Hematopoietic multipotent progenitor cell treated with erythropoietin and hydrocortisone succinate and interleukin-3 and kit ligand, for 8 days (in vitro differentiated cells): ENCODE measurements at regions not wholly inside any gene's neighbourhood (a gene's known extent, or its start where the extent isn't known, plus 50 kb on each side); places are given as distances from the start of the nearest gene placed in this dataset.
"Not testable (repeated sequence)": the region's sequence is repeated elsewhere in the genome, so short reads cannot be mapped to it uniquely, and the experiment has no call there.

Experiments used
- DNase-seq: peaks from one replicate; pipeline ENCODE4 v3.0.0-alpha.2; 2015

DNA sequence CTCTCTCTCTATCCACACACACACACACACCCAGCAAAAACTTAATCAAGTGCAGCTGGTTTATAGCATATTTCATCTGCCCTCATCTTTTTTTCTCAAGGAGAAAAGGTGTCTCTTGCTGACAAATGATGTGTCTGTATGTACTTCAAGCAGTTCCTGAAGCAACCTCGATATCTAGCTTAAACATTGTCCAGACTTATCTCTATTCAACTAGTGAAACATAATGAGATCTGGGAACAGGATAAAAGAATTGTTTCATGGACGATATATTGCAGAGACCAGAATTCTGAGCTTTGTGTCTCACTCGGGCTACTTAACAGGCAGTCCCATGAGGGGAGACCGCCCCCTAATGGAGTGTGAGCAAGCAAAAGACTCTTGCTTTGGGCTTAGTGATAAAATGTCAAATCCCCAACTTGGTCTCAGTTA lies 929.2 kb upstream of the SOX11 start:
- DNase-seq, result peak; percentile 1

DNA sequence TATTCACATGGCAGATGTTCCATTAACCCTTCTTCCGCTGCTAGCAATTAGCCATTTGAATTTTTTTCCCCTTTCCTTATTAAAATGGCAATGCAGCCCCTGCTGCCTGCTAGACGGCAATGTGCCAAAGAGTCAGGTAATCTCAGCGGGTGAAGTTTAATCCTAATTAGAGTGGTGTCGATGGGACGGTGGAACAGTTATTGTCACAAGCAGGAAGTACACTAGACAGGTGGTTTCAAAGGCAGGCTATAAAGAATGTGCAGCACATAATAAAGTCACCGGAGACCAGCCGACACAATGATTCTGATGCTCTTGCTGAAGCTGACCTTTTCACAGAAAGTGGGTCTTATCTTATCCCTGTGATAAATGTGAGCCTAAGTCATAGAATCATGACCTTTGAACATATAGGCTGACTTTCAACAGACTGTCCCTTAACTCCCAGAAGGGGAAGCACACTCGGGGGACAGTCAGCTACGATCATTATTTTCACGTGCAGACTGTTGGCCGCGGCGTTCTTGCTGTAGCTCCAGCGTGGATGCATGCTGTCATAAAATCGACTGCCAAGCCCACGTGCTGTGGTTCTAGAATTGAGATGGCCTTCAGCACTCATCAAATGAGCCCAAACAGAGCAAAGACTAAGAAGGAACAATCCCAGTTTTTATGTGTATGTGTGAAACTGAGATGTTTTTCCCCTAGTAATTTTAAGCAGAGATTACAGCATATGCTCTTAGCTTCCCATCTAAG lies 926.2 kb upstream of the SOX11 start:
- no peak for DNase-seq

DNA sequence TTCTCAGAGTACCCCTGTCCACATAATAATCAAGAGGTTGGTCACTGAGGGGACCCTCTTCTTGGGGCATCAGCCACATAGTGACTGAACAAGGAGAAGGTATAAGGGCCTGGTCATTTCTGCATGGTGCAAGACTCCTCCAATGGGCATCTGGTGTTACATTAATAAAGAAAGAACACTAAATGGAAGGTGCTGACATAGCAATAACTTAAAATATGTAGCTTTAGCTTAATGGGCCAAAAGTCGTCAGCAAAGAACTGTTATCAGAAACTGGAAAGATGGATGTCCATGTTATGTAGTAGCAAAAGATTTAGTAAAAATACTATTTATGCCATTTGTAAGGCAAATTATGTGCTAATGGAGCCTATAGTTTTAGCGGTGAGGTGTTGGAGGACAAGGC lies 916.5 kb upstream of the SOX11 start:
- DNase-seq, result no peak

DNA sequence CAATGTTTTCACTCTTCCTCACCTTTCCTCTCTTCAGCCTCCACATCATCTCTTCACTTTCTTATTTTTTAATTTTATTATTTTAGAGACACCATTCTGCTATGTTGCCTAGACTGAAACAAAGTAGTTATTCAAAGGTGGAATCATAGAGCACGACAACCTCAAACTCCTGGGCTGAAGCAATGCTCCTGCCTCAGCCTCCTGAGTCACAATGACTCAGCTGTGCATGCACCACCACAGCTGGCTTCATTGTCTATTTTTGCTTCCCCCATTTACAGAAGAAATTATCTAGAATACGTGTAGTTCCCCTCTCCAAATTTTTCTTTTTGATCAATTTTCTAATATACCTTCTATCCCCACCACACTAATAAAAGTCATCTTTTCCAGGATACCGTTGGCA lies 911.5 kb upstream of the SOX11 start:
- DNase-seq, result no peak

DNA sequence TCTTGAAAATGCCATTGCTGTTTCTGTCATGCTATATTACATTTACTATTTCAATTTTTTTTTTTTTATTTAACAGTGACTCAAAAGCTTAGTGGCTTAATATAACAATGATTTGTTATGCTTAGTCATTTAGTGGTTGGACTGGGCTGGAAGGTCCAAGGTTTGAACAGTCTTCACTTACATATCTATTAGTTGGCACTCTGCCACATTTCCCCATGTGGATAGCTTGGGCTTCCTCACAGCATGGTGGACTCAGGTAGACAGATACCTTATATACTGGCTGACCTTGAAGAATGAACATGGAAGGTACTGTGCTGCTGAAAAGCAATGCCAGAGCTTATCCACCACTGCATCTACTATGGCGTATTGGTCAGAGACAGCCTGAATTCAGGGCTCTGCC lies 909.5 kb upstream of the SOX11 start:
- no peak for DNase-seq

DNA sequence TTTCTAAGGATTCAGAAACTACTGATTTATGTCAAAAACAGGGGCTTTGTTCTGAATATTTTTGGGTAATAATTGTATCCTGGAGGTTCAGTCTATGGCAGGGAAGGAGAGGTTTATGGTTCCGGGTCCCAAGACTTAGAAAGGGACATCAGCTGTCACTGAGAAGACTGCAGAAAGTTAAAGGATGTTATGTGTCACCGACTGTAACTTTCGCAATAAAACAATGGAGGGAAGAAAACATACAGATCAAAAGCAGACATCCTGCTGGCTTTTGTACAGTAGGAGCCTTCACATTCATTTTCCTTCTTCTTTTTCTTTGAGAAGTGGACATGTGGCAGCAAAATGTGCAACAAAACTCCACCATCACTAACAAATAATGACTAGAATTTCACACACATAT lies 900.7 kb upstream of the SOX11 start:
- no peak for DNase-seq

DNA sequence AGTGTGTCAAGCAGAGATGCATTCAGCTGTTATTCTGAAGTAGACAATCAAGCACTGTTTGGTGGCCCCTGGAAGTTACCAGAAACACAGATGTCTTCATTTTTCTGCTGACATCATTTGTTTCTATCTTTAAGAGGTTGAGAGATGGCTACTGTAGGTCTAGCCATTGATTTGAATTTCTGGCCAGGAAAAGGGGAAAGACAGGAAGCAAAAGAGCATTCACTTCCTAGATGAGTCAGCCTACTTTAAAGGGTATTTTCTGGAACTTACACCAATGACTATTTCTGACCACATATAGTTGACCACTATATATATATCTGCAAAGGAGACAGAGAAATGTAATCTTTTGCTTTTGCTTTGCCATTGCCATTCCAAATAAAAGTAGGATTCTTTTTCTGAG lies 900.1 kb upstream of the SOX11 start:
- no peak for DNase-seq

DNA sequence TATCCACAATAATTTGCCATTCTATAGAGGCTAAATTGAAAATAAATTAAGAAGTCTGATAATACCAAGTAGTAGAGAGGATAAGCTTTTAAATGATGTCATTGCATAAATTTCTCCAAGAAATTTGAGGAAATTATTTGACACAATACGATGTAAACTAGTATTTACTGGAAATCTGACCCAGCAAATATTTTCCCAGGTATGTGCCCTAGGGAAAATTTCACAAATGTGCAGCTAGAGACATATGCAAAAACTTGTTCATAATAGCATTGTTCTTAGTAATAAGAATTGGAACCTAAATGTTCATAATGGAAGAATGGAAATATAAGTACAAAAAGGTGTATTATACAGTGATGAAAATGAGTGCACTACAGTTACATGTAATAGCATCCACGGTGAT lies 888.8 kb upstream of the SOX11 start:
- no peak for DNase-seq

DNA sequence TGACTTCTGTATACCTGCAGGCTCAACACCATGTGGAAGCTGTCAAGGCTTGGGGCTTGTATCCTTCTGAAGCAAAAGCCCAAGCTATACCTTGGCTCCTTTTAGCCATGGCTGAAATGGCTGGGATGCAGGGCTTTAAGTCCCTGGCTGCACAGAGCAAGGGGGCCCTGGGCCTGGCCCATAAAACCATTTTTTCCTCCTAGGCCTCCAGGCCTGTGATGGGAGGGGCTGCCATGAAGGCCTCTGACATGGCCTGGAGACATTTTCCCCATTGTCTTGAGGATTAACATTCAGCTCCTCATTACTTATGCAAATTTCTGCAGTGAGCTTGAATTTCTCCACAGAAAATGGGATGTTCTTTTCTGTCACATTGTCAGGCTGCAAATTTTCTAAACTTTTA lies 878.0 kb upstream of the SOX11 start:
- not testable (repeated sequence) for DNase-seq

DNA sequence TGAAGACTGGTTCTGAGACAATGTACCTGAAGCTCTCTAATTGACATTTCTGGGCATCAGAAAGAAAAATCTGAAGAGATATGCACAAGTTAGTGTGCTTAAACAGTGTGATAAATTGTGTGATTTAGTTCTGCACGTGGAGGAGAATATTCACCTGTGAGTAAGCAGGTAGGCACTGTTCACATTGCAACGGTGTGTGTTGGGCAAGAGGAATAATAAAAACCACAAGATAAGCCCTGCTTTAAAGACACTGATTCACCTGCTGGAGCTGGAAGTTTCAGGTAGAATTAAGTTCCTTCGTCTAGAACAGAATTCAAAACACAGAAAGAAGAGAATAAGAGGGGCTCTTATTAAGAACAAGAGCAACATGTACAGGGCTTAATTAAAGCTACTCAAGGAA lies 864.3 kb upstream of the SOX11 start:
- DNase-seq, result no peak

DNA sequence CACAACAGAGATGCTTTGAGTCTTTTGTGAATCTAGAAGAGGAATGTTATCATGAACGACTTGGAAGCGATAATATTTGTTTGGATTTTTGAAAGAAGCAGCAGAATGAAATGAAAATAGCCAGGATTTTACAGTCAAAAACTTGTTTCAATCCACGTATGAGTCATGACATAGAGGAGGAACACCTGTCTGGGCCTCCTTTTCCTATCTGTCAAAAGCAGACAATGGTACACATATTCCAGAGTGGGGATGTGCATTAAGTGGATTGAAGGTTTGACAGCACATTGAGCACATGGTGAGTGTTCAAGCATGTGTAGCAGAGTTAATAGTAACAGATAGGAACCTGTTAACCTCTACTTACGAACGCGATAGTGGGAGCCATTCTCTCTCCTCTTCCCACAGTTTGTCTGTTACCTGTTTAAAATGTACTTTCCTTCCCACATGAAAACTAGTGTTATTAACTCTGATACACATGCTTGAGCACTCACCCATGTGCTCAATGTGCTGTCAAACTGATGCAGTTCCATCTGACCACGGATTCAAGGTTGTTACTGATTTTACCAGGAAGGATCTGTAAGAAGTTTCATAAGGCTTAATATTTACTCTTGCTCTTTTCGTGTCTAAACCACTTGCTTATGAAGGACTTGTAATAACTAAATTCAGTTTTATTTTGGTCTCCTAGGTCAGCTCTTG lies 863.4 kb upstream of the SOX11 start:
- no peak for DNase-seq

DNA sequence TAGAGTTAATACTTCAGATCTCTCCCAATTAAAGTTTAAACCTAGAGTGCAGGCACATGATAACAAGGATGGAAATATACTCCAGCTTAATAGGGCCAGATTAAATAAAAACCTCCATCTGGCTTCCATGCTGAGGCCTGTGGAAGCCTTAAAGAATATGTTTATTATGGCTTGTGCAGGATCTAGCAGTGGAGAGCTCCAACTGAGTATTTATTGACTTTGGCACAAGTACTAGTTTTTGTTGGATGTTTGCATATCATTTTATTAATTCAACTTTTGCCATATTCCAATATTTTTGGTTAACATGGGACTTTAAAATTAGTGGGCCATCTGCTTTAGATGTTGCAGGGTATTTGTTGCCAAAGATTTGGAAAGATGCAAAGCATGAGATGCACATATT lies 860.4 kb upstream of the SOX11 start:
- no peak for DNase-seq

DNA sequence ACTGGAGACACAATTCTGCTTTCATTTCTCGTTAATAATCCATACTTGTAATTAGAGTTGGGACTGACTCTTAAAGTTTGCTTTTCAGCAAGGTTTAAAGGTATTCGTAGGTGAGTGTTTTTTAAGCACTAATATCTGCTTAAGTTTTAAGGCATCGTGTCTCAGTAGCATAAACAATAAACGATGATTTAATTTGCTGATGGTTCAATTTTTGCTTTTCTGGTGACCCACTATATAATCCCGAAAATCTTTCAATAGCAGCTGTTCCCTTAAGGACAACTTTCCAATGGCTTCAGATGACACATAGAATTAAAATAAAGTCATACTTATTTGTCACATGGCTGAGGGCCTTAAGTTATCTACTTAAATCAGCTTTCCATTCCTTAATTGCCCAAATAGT lies 859.5 kb upstream of the SOX11 start:
- no peak for DNase-seq

DNA sequence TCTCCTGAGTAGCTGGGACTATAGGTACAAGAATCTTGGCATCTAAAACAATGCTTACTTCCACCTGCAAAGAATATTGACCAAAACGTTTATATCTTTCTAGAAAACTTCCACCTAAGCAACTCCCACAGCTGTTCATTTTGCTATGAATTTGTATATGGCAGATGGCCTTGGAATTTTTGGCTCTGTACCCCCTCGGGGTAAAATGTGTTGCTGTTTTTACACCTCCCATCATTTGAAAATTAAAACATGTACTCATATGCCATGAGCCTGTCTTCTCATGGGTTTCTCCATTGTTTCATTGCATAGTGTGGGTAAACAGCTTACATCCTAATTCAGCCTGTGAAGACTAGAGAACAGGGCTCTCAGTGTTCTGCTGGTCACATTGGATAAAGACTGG lies 853.6 kb upstream of the SOX11 start:
- no peak for DNase-seq

DNA sequence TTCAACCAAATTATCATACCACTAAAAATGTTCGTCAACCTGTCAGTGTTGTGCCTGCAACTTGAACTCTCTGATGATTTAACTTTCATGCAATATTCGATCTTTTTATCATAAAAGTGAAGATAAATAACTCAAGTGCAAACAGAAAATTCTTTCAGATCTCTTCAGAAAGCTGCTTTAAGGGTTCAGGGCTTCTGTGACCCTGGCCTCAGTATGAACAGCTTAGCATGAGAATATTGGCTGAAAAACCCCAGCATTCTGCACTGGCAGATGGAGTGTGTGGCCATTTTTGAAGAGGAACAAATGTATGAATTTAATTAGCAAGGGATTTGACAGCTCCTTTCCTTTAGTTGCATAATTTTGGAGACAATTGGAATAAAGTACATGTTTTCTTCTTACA lies 851.4 kb upstream of the SOX11 start:
- no peak for DNase-seq

DNA sequence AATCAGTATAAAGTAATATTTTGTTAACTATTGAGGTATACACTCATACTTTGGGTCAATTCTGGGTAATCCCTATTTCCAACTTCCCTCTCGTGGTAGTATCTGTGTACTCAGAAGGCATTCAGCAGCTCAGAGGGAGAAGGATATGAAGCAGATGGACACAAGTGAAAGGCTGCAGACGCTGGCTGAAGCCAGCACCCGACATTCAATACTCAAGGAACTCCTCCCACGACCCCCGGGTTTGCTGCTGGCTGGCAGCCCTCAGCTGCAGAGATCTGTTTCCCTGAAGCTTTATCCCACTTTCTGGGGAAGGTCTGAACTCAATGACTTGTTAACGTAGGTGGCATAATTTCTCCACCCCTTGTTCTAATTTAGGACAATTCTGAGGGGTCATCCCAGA lies 847.3 kb upstream of the SOX11 start:
- DNase-seq, result no peak

DNA sequence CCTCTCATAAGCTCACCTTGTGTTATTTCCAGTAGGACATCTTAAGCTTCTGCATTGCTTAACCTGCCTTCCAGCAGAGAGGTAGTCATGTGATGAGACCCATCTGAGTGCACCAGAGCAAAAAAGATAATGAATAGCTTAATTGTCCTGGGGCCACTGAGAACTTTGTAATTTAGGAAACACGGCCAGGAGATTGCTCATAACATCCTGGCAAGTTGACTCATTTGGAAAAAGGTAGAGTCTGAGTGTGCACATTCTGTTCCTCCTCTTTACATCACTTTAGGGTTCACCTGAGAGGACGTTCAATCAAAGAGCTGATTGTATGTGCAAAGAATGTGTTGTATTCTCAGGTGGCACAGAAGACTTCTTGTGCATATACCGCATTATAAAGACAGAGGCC lies 830.2 kb upstream of the SOX11 start:
- no peak for DNase-seq

DNA sequence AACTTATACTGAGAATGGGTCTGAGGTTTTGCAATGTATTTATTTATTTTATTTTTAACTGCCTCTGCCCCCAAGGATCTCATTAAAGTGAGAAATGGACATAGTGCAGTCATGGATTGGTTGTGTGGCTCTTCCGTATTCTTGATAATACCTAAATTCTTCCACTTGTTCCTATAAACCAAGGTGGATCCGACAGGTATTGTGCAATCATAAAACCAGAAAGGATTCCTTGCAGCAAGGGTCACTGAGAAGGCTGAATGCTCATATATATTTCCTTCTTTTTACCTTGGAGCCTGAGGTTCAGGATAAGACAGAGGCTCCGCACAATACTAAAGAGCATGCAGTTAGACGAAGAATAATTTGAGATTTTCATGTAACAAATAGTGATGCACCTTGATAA lies 826.0 kb upstream of the SOX11 start:
- DNase-seq, result no peak

DNA sequence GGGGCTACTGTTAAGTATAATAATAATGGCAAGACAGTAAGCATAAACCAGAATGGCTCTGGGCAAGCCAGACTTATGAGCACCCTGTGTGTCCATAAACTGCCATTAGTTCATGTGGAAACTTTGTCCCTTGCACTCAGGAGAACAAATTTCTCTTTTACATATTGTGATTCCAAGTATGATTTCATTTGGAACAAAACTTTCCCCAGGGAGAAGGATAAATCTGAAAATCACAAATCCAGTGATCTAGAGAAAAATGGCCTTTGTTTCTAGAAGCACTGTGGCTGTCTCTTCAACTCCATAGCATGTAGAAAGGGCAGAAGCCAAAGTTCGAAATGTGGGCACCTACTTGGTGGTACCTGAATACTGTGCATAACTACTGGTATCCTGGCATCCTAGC lies 823.7 kb upstream of the SOX11 start:
- no peak for DNase-seq

DNA sequence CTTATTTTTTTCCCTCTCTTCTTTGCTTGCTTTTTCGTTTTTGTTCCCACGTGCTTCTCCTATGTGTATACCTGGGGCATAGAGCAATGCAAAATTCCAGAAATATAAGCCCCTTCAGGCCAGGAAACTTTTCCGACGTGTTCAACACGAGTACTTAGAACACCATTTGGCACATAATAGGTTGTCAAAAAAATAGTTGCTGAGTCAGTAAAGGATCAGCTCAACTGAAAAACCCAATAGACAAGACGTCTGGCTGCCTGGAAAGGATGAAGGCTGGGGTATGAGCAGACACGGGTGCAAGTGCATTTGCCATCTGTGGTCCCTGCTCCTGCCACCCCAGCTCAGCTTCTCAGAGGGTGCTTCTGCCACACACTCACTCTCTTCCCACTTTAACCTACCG lies 823.0 kb upstream of the SOX11 start:
- DNase-seq, result no peak

DNA sequence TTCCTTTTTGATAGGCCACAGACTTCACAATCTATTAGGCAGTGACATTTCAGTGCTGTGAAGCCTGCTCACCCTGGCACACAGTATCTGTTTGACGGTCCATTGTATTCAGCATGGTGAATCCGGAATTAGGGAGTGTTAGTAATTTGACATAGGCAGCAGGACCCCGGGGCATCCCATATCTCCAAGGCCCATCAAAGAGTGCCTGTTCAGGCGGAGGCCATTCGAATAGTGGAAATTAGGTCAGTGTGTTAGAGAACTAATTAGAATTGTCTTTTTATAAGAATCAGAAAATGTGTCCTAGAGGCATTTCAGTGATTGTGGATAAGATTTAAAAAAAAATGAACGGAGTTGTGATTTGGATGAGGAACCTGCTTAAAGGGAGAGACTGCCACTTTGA lies 818.8 kb upstream of the SOX11 start:
- DNase-seq, result no peak

DNA sequence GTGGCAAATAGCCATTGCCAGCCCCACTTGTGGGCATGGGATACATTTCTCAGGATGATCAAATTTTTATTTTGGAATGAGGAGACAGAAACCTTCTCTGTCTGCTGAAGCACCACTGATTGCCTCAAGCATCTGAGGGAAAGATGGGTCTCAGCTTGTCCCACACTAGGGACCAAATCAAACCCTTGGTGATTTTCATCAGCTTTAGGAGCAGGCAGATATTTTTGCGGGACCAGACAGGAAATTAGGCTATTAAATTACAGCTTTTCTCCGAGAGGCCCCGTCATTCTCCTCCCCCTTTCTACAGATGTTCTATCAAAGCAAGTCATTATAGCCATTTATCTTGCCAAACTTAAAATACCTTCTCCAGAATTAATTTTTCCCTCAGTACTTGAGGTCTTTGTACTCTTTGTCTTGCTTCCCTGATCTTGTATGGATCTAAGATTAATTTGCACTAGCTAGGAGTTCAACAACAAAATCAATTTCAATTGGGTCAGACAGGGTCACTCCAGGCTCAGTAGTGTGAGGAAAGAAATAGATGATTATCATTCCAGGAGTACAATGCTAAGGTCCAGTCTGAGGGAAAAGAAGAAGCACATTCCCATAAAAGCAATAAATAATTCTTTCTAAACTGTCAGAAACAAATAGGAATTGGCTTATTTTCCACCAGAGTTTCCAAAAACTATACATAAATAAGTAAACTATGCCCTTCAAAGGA lies 818.1 kb upstream of the SOX11 start:
- DNase-seq, result no peak

DNA sequence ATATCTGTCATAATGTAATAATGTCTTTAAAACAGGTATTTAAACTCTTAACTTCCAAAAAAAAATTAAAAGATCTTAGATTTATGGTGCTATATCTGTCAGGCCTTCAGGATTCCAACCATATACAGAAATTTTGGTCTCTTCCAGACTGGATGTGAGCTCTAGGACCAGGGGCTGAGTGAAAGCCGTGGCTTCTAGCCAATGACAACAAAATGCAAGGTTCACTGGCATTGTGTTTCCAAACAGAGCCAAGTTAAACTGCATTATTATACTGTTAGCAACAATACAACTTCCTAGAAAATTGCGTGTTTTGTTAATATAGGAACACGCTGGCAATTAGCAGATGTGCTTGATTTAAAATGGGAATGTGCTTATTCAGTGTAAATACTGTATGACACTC lies 809.8 kb upstream of the SOX11 start:
- DNase-seq, result no peak

DNA sequence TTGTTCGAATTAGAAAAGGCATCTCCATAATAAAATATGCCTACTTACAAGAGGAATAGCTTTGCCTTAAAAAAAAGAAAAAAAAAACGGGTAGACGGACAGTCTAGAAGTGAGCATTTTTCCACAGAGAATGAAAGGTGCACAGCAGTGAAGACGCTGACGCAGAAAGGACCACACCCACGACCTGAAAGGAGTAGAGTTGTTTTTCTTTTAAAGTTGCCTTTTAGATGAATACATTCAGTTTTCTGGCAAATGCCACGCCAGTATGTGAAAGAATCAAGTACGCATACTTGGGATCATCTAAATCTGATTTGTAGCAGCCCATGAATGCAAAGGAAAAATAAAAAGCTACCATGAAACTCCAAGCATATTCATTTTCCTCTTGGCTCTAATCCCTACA lies 809.2 kb upstream of the SOX11 start:
- no peak for DNase-seq
